Adipocyte (in vitro differentiated cells): ENCODE measurements at regions not wholly inside any gene's neighbourhood (a gene's known extent, or its start where the extent isn't known, plus 50 kb on each side); places are given as distances from the start of the nearest gene placed in this dataset.

Experiments
- DNase-seq: peaks from one replicate; pipeline ENCODE4 v3.0.0-alpha.2; 2015; ENCODE audit warnings: low read depth
- H3K27me3 ChIP-seq: replicated peaks from 2 replicates; pipeline ENCODE4 v1.7.0; 2013; ENCODE audit warnings: mild to moderate bottlenecking, low read length, moderate library complexity; ENCODE audit not compliant: control insufficient read depth, insufficient read depth
- H3K36me3 ChIP-seq: 2 replicates; pipeline ENCODE4 v1.7.0; 2013; ENCODE audit warnings: low read length, mild to moderate bottlenecking, moderate library complexity; ENCODE audit not compliant: control insufficient read depth, insufficient read depth, severe bottlenecking
- H3K4me1 ChIP-seq: 2 replicates; pipeline ENCODE4 v1.7.0; 2013; ENCODE audit warnings: mild to moderate bottlenecking, low read length, moderate library complexity; ENCODE audit not compliant: control insufficient read depth, insufficient read depth
- H3K4me3 ChIP-seq: 2 replicates; pipeline ENCODE4 v1.7.0; 2013; ENCODE audit warnings: mild to moderate bottlenecking, low read length, moderate library complexity
- H3K9ac ChIP-seq: 2 replicates; pipeline ENCODE4 v1.7.0; 2013; ENCODE audit warnings: mild to moderate bottlenecking, low read length, moderate library complexity
- H3K9me3 ChIP-seq: 2 replicates; pipeline ENCODE4 v1.7.0; 2013; ENCODE audit warnings: mild to moderate bottlenecking, low read length, moderate library complexity; ENCODE audit not compliant: control insufficient read depth

GRCh38 chr16:5704271-5704670 is 606.7 kb upstream of the EEF2KMT start:
- Histone ChIP-seq H3K9me3 (peaks cover 18% of the 10 kb centered on the region), H3K36me3 (no peaks in the 10 kb centered on the region)

GRCh38 chr16:5693426-5693825 is 595.8 kb upstream of the EEF2KMT start:
- no peak for DNase-seq
- Histone ChIP-seq H3K9me3 (no peaks in the 10 kb centered on the region), H3K36me3 (no peaks in the 10 kb centered on the region), H3K27me3 (no peaks in the 10 kb centered on the region), H3K9ac (no peak overlapping the region), H3K4me3 (no peak overlapping the region), H3K4me1 (no peaks in the 10 kb centered on the region)

More at GRCh38 chr16:5704271-5704670, 606.7 kb upstream of the EEF2KMT start:
- Histone ChIP-seq H3K4me3 (no peak overlapping the region), H3K4me1 (no peaks in the 10 kb centered on the region), H3K9ac (no peak overlapping the region), H3K27me3 (no peaks in the 10 kb centered on the region)
- DNase-seq, result no peak

- no peak for DNase-seq
Observed at GRCh38 chr16:5681966-5682365, 584.4 kb upstream of the EEF2KMT start.

GRCh38 chr16:5678371-5678770 is 580.8 kb upstream of the EEF2KMT start:
- Histone ChIP-seq H3K9me3 (peaks cover 6% of the 10 kb centered on the region), H3K4me1 (no peaks in the 10 kb centered on the region), H3K27me3 (no peaks in the 10 kb centered on the region), H3K4me3 (no peak overlapping the region), H3K36me3 (no peaks in the 10 kb centered on the region), H3K9ac (no peak overlapping the region)
- no peak for DNase-seq

More at GRCh38 chr16:5681966-5682365, 584.4 kb upstream of the EEF2KMT start:
- Histone ChIP-seq H3K4me1 (no peaks in the 10 kb centered on the region), H3K4me3 (no peak overlapping the region), H3K36me3 (no peaks in the 10 kb centered on the region), H3K9ac (no peak overlapping the region), H3K27me3 (no peaks in the 10 kb centered on the region), H3K9me3 (no peaks in the 10 kb centered on the region)

- H3K4me3 ChIP-seq, result no peak overlapping the region
- peaks cover 6% of the 10 kb centered on the region for H3K9me3 ChIP-seq
- H3K36me3 ChIP-seq, result no peaks in the 10 kb centered on the region
- H3K4me1 ChIP-seq, result no peaks in the 10 kb centered on the region
- no peaks in the 10 kb centered on the region for H3K27me3 ChIP-seq
- no peak for DNase-seq
- H3K9ac ChIP-seq, result no peak overlapping the region
Observed at GRCh38 chr16:5671421-5671820, 573.8 kb upstream of the EEF2KMT start.

GRCh38 chr16:5670198-5670597 is 572.6 kb upstream of the EEF2KMT start:
- no peaks in the 10 kb centered on the region for H3K36me3 ChIP-seq
- H3K4me3 ChIP-seq, result no peak overlapping the region
- H3K27me3 ChIP-seq, result no peaks in the 10 kb centered on the region
- peaks cover 6% of the 10 kb centered on the region for H3K9me3 ChIP-seq
- H3K9ac ChIP-seq, result no peak overlapping the region
- no peaks in the 10 kb centered on the region for H3K4me1 ChIP-seq
- DNase-seq, result no peak

GRCh38 chr16:5668553-5668952 is 571.0 kb upstream of the EEF2KMT start:
- Histone ChIP-seq H3K36me3 (no peaks in the 10 kb centered on the region), H3K27me3 (no peaks in the 10 kb centered on the region), H3K4me1 (no peaks in the 10 kb centered on the region), H3K9me3 (no peaks in the 10 kb centered on the region), H3K4me3 (no peak overlapping the region), H3K9ac (no peak overlapping the region)
- no peak for DNase-seq

GRCh38 chr16:5665834-5666233 is 568.2 kb upstream of the EEF2KMT start:
- DNase-seq, result no peak
- Histone ChIP-seq H3K36me3 (no peaks in the 10 kb centered on the region), H3K27me3 (no peaks in the 10 kb centered on the region), H3K4me3 (no peak overlapping the region), H3K9ac (no peak overlapping the region), H3K4me1 (no peaks in the 10 kb centered on the region), H3K9me3 (no peaks in the 10 kb centered on the region)

GRCh38 chr16:5653789-5654188 is 556.2 kb upstream of the EEF2KMT start:
- Histone ChIP-seq H3K27me3 (no peaks in the 10 kb centered on the region), H3K36me3 (no peaks in the 10 kb centered on the region), H3K9me3 (no peaks in the 10 kb centered on the region), H3K4me1 (no peaks in the 10 kb centered on the region), H3K9ac (no peak overlapping the region), H3K4me3 (no peak overlapping the region)
- no peak for DNase-seq

- H3K9ac ChIP-seq, result no peak overlapping the region
- no peaks in the 10 kb centered on the region for H3K4me1 ChIP-seq
- DNase-seq, result no peak
- no peaks in the 10 kb centered on the region for H3K27me3 ChIP-seq
- no peaks in the 10 kb centered on the region for H3K9me3 ChIP-seq
- no peak overlapping the region for H3K4me3 ChIP-seq
- H3K36me3 ChIP-seq, result no peaks in the 10 kb centered on the region
Observed at GRCh38 chr16:5653041-5653440, 555.4 kb upstream of the EEF2KMT start.

GRCh38 chr16:5649762-5650743 is 552.5 kb upstream of the EEF2KMT start:
- Histone ChIP-seq H3K27me3 (no peaks in the 10 kb centered on the region), H3K36me3 (no peaks in the 10 kb centered on the region), H3K9me3 (no peaks in the 10 kb centered on the region), H3K4me3 (no peak overlapping the region), H3K4me1 (no peaks in the 10 kb centered on the region), H3K9ac (no peak overlapping the region)
- DNase-seq, result no peak
